ENCODE measurements at regions not wholly inside any gene's neighbourhood (a gene's known extent, or its start where the extent isn't known, plus 50 kb on each side); places are given as distances from the start of the nearest gene placed in this dataset.
"Not testable (repeated sequence)": the region's sequence is repeated elsewhere in the genome, so short reads cannot be mapped to it uniquely, and the experiment has no call there.

DNA sequence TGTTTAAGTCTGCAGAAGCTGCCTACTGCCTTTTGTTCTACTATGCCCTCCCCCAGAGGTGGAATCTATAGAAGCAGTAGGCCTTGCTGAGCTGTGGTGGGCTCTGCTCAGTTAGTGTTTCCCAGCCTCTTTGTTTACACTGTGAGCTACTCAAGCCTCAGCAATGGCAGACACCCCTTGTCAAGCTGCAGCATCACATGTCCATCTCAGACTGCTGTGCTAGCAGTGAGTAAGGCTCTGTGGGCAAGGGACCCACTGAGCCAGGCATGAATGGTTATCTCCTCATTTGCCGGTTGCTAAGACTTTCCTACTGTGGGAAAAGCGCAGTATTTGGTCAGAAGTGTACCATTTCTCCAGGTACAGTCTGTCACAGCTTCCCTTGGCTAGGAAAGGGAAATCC lies 167.4 kb upstream of the IGFBP3 start:
- DNase-seq (ENCODE audit: low read depth in 2 of 2) = not testable (repeated sequence)

DNA sequence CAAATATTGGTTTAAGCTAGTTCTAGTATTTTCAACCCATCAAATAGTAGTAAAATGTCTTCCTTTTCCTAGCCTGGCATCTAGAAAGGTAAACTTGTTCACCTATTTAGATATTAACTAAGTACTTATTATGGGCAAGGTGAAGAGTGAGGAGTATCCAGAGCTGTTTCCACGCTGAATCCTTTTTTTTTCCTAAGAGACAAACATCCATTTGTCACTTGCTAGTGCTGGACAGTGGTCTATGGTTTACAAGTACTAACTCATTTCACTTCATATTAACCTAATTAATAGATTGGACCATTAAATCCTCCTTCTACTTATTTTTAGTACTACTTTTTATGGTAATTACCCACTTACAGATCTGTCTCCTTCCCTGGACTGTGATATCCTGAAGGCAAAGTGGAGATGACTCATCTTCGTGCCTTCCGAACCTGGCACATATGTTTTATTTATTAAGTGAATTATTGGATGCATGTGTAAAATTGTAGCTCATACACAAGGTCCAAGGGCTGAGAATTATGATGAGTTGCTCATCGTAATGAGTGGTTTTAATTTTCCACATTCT lies 159.6 kb upstream of the IGFBP3 start:
- DNase-seq (ENCODE audit: low read depth in 2 of 2) = no peak

DNA sequence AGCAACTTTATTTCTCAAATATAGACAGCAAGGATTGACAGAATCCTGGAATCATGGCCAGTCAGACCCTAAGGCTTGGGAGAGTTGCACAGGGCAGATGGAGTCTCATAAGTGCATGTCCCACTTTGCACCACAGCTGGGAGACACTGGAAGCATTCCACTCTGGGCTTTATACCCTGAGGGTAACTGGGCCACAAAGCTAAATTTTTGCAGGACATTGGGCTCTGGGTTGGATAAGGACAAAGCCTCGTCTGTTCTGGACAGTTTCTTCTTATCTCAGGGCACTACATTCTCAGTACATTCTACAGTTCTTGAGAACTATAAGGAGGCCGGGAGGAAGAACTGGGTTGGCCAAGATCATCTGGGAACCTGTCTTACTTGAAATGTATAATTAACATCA lies 158.3 kb upstream of the IGFBP3 start:
- no peak for DNase-seq (ENCODE audit: low read depth in 2 of 2)

DNA sequence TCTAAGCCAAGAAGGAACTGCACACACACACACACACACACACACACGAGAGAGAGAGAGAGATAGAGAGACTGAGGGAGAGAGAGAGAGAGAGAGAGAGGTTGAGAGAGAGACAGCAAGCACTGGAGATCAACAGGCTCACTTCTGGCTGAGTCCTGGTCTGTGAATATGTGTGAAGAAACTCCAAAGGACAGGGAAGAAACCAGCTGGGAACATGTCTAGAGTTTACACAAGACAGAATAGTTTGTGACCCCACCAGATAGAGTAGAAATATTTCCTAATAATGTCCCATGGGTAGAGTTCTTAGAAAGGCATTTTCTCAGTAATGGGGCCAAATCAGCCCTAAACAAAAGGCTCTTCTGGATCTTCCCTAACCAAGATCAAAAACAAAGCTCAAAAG lies 155.5 kb upstream of the IGFBP3 start:
- DNase-seq (ENCODE audit: low read depth in 2 of 2) = no peak

DNA sequence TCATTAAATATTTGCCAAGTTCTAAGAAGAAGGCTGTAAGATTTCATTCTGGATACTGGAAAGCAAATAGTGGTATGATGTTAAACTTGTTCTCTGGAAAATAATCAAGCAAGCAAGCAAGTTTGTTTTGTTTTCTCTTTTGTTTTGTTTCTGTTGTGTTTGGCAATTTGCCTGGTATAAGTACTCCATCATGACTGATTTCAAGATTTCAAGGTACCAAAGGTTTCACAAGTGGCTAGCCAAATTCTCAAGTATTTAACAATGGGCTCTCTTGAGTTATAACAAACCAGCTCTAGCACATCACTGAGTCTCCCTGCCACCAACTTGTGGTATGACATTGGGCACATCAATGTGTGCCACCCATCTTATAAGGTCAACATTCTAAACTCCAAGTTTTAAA lies 151.7 kb upstream of the IGFBP3 start:
- DNase-seq (ENCODE audit: low read depth in 2 of 2) = no peak

DNA sequence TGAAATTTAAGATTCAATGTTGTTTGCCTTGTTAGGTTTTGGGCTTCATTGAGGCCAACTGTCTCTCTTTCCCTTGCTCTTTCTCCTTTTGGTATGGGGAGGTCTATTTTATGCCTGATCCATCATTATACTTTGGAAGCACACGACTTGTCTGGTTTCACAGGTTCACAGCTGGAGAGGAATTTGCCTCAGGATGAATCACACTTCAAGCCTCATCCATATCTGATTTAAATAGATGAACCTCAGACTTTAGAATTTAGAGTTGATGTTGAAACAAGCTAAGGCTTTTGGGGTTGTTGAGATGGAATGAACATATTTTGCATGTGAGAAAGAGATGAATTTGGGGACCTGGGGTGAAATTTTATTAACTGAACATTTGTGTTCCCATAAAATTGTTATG lies 150.5 kb upstream of the IGFBP3 start:
- DNase-seq (ENCODE audit: low read depth in 2 of 2) = no peak

DNA sequence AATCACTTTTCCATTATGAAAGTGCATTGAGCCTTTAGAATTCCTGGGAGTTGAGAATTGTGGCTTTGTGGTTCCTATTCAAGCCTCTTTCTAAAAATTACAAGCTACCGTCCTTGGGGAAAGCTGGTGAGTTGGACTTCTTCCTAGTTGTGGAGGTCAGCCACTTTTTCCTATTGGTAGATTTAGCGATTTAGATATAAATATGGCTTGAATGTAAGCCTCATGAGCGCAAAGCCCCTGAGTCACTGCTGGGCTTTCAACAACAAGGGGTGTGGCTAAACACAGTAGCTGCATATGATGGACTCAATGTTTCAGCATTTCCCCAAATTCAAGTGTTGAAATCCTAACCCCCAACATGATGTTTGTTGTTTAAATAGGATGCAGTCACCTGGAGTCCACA lies 150.0 kb upstream of the IGFBP3 start:
- no peak for DNase-seq (ENCODE audit: low read depth in 2 of 2)

DNA sequence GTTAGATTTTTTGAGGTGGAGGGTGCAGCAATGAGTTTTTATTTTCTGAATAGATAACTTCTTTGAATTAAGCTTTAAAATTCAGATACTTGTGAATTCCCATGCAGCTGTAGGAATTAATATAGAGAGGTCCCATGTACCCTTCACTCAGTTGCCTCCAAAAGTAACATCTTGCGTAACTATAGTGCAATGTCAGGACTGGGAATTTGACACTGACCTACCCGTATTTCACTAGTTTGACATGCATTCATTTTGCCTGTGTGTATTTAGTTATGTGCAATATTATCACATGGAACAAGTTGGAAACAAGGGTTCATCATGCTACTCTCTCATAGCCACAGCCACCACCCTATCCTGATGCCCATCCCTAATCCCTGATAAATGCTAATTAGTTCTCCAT lies 147.1 kb upstream of the IGFBP3 start:
- DNase-seq (ENCODE audit: low read depth in 2 of 2) = no peak

DNA sequence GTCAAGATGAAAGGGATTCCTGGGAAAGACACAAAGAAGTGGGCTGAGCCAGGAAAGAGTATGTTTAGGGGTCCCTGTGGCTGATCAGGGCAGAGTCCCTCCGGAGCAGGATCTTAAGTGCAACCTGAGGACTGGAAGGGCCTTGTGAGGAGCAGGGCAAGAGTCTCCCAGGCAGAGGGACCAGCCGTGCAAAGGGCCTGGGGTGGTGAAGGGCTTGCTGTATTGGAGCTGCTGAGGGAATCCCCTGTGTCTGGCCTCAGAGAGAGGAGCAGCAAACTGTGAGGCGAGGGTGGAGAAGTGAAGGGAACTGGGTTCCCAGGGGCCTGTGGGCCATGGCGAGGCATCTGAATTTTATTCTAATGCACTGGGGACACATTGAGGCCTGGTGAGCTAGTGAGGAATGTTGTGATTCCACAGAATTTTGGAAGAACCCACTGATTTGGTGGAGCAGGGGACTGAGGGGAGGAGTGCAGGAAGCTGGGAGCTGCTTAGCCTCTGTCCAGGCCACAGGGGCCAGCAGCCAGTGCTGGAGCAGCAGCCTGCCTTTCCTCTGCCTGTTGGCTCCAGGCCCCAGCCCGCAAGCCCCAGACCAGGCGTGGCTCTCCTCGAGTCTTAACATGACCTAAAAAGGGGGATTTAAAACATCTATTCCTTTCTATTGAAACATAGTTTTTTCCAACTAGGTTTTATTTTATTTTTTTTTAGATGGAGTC lies 138.4 kb upstream of the IGFBP3 start:
- DNase-seq (ENCODE audit: low read depth in 2 of 2) = no peak

DNA sequence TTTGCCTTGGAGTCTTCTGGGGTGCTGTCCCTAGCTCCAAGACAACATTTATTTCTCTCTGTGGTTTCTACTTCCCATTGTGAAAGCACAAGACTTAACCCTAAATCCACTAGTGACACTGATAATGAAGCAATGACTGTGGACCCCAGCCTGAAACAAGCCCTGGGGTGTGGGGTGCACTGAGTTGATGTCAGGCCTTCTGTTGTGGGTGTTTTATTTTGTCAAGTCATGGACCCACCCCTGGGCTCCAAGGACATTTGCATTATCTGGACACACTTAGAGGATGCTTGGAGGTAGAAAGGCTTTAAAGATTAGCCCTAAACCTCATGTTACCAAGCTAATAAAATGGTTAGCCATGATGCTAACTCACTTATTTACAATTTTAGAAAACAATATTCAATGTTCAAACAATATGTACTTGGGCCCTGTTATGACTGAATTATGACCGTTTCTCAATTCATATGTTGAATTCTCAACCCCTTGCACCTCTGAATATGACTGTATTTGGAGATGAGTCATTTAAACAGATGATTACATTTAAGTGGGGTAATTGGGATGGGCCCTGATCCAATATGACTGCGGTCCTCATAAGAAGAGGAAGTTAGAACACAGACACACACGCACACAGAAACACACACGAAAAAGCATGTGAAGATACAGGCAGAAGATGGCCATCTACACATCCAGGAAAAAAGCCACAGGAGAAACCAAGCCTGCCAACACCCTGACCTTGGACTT lies 137.2 kb upstream of the IGFBP3 start:
- no peak for DNase-seq (ENCODE audit: low read depth in 2 of 2)

DNA sequence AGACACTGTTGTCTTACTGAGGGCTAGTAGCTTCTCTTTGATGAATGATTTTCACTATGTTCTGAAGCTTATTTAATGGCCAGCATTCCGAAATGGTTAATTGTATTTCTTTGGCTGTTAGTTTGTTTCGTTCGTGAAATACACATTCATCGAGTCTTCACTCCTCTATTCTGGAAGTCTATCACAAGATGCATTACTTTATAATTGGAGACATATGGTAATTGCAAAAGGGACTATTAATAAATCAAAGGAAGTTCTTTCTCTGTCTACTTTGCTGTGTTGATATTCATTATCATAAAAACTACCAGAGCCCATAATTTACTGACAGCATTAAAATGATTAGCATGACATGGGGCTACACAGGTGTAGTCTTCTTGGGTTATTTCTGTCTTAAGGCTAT lies 133.8 kb upstream of the IGFBP3 start:
- no peak for DNase-seq (ENCODE audit: low read depth in 2 of 2)

DNA sequence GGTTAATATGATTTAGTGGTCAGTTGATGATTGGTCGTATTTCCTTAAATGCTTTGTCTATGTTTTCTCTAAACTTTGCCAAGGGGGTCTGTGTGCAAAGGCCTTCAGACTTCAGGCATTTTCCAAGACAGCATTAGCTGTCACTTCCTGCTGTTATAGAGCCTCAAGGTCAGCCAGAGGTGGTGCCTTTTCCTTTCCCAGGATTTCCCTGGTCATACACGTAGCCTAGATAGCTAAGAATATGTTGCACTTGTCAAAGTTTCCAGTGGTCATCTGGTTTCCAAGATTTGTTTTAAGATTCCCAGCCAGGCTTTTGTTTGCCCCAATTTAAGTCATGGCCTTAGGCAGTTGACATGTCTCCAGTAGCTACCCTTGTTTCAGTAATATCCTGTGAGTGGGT lies 133.2 kb upstream of the IGFBP3 start:
- no peak for DNase-seq (ENCODE audit: low read depth in 2 of 2)

DNA sequence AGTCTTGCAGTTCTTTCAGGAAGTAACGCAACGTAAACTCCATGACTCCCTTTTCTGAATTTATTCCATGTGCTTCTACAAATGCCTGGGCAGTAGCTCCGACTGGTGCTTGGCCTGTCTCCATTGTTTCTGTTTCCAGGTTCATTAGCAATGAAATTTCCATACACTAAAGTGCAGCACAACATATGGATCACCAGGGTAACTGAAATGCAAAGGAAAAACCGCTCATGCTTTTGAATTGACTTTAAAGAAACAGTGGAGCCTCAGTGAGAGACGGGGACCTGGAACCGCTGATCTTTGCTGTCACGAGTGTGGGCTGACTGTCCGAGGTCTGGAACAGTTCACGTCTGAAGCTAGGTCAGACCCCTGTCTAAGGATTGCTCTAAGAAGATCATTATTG lies 126.5 kb upstream of the IGFBP3 start:
- DNase-seq (ENCODE audit: low read depth in 2 of 2) = no peak

DNA sequence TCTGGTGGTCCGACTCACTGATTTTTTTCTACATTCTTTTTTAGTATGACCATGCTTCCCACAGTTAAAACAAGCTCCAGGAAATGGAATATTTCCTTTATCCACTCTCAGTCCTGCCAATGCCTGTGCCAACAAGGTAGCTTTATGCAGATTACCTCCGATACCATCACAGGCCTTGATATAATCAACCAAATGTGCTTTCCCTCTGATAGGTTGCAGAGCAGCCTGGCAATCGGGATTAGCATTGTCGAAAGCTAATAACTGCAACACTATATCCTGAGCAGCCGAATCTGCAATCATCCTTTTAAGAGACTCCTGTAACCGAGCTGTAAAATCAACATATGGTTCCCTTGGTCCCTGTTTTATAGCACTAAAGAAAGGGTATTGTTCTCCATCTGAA lies 122.3 kb upstream of the IGFBP3 start:
- not testable (repeated sequence) for DNase-seq (ENCODE audit: low read depth in 2 of 2)

DNA sequence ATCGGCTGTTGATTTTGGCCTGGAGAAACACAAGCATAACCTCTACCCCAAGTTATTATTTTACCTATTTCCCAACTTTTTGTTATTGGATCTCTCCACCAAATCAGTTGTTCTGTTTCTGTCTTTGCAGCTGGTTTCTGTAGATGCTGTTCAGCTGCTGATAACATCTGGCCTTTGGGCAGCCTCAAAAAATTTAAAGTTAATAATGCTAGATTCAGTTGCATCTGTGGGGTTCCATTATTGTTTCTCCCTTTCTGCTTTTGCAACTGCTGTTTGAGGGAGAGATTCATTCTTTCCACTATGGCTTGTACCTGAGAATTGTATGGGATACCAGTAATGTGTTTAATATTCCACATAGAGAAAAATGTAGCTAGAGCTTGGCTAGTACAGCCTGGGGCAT lies 118.7 kb upstream of the IGFBP3 start:
- not testable (repeated sequence) for DNase-seq (ENCODE audit: low read depth in 2 of 2)

DNA sequence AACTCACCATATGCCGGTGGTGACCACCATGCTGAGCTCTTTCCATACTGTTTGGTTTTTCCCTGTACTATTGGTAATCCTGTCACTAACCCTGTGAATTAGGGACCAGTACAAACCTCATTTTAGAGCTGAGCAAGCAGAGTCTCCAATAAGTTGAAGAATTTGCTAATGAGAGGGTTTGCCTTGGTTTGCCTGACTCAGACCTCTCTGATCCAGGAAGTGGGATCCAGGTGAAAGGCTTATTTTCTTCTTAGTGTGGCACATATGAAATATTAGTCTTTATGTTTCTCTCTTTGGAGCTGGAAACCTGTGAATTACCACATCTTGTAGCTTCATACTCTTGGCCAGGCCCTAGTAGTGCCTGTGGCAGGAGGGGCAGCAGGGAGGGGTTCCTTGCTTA lies 114.1 kb upstream of the IGFBP3 start:
- DNase-seq (ENCODE audit: low read depth in 2 of 2) = no peak

DNA sequence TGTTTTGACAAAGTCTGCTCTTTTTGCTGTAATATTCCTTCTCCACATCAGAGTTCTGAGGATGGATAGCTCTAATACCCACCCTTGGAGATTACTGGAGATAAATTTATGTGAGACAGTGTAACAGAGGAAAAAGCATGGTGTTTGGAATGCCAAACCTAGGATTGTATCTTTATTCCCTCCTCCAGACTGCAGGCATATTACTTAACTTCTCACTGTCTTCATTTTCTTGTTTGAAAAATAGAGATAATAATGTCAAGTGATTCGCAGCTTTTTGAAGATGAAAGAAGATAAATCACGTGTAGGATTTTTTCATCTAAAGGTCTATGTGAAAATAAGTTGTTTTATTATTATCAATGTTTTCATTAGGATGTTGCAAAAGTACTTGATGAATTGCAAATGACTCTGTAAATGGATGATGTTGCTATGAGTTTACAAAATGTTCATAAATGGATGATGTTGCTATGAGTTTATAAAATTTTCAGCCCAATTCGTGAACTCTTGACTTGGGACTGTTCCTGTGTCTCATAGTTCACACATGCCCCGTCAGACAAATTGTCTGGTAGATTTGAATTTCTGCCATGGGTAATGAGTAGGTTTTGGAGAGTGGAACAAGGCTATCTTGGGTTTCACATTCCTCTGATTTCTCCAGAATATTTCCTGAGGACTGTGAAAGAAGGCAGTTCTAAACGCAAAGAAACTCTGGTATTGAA lies 113.1 kb upstream of the IGFBP3 start:
- no peak for DNase-seq (ENCODE audit: low read depth in 2 of 2)

DNA sequence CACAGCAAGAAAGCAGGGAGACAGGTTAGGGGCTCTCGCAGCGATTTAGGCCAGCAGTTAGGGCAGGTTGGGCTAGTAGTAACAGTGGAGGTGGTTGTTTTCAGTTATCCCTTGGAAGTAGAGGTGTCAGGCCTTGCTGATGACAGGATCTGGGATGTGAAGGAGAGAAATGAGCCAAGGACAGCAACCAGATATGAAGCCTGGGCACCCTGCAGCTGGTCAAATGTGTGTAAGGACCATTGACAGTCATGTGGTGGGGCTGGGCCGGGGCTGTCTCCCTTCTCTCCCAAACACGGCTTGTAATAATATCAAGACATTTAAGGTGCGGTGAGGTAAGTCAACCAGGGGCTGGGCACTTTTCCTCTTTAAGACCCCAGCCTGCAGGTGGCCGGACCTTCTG lies 112.5 kb upstream of the IGFBP3 start:
- DNase-seq (ENCODE audit: low read depth in 2 of 2) = no peak

DNA sequence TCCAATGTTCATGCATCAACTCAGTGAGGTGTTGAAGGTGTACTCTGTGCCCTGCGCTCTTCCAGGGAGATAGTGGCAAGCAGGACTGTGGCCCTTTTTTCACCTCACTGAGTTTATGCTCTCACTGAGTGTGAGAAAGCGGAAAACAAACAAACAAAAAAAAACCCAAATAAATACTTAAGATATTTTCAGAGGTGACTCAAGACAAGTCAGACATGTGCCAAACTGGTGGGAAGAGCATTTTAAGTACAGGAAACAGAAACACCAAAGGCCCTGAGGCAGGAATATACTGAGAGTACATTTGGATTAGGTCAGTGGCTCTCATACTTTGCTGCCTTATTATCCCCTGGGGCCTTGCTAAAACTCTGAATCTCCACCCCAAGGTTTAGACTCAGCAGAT lies 111.9 kb upstream of the IGFBP3 start:
- no peak for DNase-seq (ENCODE audit: low read depth in 2 of 2)

DNA sequence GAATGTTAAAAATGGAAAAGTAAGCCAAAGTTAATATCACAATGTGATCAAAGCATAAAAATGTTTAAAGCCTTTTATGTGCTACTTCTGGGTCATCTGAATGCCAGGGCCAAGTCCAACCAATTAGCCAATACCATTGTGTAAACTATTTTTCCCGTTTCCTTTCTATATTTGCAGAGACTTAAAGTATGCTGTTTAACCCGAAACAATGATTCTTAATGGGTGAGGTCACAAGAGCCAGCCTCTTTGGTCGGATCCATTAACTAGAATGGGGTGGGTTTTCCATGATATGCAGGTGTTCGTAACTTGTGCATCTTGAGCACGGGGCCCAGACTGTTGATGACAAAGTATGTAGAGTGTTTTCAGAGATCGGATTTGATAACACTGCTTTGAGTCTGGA lies 111.3 kb upstream of the IGFBP3 start:
- no peak for DNase-seq (ENCODE audit: low read depth in 2 of 2)

DNA sequence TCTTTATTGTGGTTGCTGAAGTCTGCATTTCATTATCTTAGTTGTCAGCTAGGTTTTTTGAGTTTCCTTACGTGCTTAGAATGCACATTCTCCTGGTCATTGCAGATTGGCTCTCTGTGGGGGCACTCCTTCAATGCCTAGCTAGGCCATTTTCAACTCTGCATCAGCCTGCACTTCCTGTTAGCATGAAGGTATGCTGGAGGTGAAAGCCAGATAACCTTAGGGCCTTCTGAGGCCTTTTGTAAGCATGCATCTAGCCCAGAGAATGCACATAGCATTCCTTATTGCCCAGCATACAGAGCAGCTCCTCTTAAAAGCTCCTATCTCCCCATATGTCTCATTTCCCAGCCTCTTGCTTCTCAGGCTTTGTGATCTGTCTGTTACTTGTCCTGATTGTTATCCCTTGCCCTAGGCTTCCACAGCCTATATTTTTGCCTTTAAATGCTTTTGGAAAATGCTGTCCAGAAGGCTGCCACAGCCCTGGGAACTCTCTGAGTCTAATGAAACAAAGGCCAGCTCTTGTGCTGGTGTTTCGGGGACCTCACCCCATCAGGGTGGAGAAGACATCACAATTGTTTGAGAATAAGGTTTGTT lies 108.1 kb upstream of the IGFBP3 start:
- no peak for DNase-seq (ENCODE audit: low read depth in 2 of 2)

DNA sequence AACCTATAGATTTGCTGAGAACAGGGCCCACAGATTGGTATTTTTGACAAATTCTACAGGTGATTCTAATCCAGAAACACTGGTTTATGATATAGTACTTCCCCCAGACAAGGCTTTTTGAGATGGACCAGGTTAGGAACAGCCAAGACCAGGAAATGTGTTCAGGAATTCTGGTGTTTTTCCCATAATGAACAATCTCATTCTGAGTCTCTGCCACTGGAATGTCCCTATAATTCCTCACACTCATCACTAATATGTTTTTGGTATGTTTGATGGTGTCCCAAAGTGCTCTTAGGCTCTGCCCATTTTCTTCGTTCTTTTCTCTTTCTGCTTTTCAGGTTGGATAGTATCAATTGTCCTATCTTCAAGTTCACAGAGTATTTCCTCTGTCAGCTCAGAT lies 107.2 kb upstream of the IGFBP3 start:
- DNase-seq (ENCODE audit: low read depth in 2 of 2) = no peak
